Hepatic stellate cell (primary cell): ENCODE measurements at regions not wholly inside any gene's neighbourhood (a gene's known extent, or its start where the extent isn't known, plus 50 kb on each side); places are given as distances from the start of the nearest gene placed in this dataset.
"Not testable (repeated sequence)": the region's sequence is repeated elsewhere in the genome, so short reads cannot be mapped to it uniquely, and the experiment has no call there.

Source experiments
- DNase-seq: peaks from one replicate; pipeline ENCODE4 v3.0.0; 2011; ENCODE audit warnings: low spot score

- no peak for DNase-seq
Measured at GRCh38 chr1:172754609-172755008, 95.7 kb downstream of the FASLG start.

GRCh38 chr1:172755099-172755498, 96.2 kb downstream of the FASLG start:
- no peak for DNase-seq

DNA sequence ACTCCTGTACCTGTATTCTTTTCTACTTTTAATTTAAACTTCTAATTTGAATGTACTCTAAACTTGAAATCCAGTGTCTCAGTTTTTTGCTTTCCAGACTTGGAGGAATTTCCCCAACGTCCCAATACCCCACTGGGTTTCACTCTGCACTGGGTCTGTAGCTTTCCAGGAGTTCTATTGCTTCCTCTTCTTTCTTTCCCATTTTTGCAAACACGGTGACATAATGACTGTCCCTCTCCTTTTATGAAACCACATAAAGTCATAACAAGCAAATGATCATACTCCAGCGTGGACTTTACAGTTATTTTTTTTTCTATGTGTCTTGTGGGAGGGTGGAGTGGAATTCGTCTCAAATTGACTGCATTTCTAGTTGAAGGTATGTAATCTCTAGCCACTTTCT, 97.1 kb downstream of the FASLG start:
- no peak for DNase-seq

DNA sequence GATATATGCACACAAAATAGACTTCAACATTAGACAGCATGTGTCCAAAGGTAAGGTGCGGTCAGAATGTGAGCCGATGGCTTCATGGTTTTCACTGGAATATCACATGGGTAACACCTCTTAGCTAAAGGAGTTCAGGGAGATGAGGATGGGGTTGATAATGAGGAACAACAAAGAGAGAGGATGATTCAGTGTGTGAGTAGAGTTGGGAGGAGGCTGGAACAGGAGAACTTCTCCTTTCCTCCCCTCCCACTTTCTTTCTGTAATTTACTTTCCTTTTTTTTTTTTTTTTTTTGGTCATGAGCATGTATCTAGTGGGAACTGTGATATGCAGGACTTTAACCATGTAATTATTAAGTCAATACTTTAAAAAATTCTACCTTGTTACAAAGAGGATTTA, 99.4 kb downstream of the FASLG start:
- DNase-seq: no peak

DNA sequence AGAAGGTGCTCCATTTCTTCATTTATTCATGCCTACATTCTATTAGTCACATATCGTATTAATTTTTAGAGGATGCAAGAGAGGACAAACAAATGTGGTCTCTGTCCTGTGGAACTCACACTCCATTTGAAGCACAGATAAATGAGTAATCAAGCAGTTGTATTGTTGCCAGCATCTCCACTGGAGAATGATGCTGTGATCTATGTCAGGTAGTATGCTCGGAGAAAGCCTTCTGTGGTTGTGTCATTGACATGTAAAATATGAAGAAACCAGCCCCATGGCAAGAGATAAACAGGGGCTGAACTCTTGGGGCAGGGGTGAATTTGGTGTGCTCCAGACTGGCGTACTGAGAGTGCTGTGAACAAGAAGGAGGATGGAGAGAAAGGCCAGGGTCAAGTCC, 101.2 kb downstream of the FASLG start:
- no peak for DNase-seq

- no peak for DNase-seq
Measured at GRCh38 chr1:172761581-172762486, 102.9 kb downstream of the FASLG start.

- no peak for DNase-seq
Measured at GRCh38 chr1:172763057-172763456, 104.2 kb downstream of the FASLG start.

DNA sequence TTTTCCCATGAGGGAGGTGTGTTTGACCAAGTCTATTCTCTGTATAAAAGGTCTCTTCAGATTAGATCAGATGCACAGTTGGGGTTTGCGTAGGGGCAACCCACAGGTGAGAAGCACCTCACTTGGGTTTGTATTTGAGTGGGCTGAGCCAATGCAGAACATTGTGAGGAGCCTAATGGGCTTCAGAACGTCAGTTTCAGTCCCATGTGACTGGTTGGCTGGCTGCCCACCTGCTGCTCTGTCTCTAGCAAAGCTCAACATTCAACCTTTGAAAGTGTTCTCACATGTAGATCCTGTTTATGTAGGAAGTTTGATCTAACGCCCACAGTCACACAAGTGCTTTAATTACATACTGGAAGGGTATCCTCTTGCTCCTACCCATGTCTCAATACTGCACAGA, 105.5 kb downstream of the FASLG start:
- DNase-seq: no peak

DNA sequence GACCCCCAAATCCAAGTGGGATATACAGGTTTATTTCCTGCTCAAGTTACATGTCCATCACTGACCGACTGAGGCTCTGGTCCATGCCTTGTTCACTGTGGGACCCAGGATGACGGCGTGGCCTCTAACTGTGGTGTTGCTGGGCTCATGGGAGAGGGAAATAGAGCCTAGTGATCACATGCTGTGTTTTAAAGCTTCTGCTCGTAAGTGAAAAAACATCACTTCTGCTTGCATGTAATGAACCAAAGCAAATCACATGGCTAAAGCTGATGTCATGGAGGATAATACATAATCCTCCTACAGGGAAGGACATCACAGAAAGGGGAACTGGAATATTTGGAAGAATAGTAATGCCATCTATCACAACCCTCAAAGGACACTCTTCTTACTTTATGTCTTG, 107.6 kb downstream of the FASLG start:
- no peak for DNase-seq

DNA sequence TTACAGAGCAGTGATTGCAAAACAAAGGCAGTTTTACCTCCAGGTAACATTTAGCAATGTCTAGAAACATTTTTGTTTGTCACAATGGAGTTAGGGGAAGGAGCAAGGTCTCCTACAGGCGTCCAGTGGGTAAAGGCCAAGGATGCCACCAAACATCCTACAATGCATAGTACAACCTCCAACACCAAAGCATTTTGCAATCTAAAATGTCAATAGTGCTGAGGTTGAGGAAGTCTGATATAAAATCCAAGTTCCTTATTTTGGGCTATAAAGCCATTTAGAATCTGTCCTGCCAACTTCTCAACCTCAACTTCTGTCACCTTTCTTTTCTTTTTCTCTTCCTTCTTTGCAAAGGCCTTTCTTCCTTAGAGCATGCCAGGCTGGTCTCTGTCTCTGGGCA, 111.2 kb downstream of the FASLG start:
- DNase-seq: no peak

- DNase-seq: no peak
Measured at GRCh38 chr1:172774561-172774960, 115.7 kb downstream of the FASLG start.

DNA sequence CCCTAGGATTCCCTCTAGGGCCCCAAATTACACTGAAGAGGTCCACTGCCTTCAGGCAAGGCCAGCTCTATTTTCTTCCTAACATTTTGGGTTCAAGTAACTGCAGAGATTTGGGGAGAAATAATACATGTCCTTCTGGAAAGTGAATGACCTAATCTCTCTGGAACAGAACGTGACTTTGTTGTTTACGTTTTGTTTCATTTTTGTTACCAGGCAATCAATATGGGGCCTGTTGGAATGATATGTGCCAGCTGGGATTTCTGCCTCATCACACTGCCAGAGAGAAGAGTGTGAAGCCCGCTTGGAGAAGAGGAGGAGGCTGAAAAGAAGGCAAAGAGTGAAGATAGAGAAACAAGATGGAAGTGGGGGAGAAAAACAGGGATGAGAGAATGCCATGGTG, 116.7 kb downstream of the FASLG start:
- no peak for DNase-seq

DNA sequence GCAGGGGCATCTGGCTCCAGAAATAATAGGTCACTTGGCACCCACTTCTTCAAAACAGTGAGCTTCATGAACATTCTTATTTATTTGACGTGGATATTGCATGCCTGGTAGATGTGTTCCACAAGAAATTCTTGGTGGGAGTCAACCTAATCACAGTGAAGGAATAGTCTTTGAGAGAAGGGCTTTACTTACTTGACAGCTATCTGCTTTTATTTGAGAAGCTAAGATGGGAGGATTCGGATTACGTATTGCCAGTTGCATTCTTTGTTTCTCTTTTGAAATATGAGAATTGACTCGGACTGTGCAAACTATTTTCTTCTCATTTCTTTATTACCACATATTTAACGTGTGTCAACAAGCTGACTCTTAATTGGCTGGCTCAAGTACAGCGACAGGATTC, 117.2 kb downstream of the FASLG start:
- no peak for DNase-seq

GRCh38 chr1:172777767-172778166, 118.9 kb downstream of the FASLG start:
- DNase-seq: no peak

DNA sequence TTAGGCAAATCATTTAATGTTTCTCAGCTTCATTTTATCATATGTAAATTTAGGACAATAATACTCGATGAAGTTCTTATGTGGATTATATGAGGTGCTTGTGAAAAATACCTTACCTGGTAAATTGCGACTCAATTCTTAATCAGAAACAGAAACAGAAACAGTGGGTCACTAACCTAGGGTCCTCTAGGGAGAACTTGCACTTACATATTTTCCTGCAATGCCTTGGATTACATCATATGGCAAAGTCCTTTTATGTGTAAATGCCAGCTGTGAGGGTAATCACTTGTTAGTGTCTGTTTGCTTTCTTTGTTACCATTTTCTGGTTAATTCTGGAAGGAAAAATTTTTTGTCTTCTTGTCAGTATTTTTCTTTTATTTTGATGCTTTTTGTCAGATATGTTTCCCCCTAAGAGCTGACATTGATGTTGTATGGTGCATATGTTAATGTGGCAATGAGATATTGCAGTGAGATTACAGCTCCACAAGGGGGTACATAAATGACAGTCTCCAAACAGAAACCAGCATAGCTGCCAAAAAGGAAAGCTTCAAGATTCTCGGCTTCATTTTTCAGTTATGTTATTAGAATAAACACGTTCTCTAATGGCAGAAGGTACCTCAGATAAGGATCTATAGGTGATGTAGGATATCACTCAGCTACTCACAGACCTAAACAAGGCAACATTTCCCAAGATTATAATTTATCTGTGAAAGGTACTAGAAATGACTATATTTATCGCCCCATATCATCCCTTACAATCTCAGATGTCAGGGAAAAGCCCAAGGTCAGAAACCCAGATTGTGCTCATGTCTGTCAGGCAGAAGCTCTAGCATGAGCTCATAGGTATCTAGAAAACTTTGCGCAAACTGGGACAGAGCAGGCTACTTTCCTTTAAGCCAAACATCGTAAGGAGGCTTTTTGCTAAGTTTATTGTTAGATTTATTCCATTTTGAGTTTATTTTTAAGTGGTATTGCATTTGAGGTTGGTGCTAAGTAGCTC, 119.9 kb downstream of the FASLG start:
- DNase-seq: no peak

DNA sequence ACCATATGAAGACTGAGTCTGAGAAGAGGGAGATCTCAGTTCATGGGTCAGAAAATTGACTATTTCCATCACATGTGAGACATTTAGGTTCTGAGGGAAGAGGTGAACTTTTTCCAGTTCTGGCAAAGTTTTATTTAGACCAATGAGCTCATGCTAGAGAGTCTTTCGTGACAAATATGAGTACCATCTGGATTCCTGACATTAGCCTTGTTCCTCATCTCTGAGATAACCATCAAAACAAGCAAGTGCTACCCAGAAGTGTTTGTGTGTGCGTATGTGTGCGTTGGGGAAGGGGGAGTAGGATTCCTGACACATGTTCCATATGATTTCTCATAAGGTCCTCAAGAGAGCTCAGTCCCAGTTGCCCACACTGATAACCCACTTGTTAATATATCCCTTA, 120.6 kb downstream of the FASLG start:
- DNase-seq: no peak

DNA sequence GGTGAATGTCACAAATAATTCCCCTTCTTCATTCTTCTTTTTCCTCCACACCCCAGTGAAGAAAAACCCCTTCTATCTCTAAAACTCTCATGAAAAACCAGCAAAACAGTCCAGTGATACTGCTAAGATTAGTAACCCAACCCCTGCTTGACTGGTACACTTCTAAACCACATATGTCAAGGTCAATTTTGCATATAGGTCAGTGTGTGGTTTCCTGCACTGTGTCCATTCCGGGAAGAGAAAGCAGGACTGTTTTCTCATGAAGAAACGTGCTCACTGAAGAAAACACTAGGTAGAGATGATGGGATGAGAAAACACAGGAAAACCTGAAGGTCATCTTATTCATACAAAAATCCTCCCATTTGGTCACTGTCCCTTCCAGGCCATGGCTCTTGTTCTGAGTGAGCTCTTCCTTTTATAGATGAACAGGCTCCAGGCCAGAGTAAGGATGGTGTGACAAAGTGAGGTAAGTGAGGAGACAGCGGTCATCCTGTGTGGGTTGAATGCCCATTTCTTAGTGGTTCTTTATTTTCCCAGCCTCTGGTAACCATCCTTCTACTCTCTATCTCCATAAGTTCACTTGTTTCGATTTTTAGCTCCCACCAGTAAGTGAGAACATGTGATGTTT, 122.7 kb downstream of the FASLG start:
- no peak for DNase-seq

DNA sequence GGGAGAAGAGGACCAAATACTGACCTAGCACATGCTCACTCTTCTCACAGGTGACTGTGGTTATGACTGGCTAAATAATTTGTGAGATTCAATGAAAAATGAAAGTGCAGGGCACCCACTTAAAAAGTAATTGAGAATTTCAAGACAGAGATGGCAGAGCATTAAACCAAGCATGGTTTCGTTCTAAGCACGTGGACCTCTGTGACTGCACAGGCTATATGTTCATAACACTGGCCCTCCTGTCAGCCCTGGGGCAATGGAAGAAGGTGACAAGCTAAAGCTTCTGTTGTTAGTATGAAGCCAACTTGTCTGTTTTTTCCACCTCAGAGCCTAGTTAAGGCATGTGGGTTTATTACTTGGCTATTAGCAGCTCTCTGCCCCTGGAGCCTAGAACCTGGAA, 130.9 kb downstream of the FASLG start:
- no peak for DNase-seq

GRCh38 chr1:172790245-172790644, 131.3 kb downstream of the FASLG start:
- DNase-seq: no peak

GRCh38 chr1:172793823-172794222, 134.9 kb downstream of the FASLG start:
- no peak for DNase-seq

DNA sequence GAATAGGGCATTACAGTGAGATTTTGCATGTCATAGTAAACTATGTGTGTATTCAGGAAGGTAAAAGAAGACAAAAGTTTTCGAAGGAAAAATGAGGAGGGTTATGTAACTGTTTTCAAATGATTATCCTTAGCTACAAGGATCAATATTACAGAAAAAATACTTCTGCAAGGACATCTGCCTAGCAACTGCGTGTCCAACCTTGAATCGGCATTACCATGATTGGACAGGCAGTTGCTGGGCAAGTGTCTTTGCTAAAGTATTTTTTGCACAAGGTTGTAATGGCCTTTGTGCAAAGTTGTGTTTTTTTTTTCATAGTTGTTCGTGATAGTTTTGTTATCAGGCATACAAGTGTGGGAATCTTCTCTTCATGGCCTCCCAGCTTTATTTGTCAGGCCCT, 136.8 kb downstream of the FASLG start:
- no peak for DNase-seq

GRCh38 chr1:172799804-172800203, 140.9 kb downstream of the FASLG start:
- not testable (repeated sequence) for DNase-seq
